ENCODE measurements at regions not wholly inside any gene's neighbourhood (a gene's known extent, or its start where the extent isn't known, plus 50 kb on each side); places are given as distances from the start of the nearest gene placed in this dataset.

- TF ChIP-seq POLR2A (IDR thresholded peaks at IDR 0.05) (no peak), POLR2AphosphoS5 (IDR thresholded peaks at IDR 0.05) (no peak), EP300 (IDR thresholded peaks at IDR 0.05; ENCODE audit: low read depth) (no peak)
- TF ChIP-seq, protein P1, sequence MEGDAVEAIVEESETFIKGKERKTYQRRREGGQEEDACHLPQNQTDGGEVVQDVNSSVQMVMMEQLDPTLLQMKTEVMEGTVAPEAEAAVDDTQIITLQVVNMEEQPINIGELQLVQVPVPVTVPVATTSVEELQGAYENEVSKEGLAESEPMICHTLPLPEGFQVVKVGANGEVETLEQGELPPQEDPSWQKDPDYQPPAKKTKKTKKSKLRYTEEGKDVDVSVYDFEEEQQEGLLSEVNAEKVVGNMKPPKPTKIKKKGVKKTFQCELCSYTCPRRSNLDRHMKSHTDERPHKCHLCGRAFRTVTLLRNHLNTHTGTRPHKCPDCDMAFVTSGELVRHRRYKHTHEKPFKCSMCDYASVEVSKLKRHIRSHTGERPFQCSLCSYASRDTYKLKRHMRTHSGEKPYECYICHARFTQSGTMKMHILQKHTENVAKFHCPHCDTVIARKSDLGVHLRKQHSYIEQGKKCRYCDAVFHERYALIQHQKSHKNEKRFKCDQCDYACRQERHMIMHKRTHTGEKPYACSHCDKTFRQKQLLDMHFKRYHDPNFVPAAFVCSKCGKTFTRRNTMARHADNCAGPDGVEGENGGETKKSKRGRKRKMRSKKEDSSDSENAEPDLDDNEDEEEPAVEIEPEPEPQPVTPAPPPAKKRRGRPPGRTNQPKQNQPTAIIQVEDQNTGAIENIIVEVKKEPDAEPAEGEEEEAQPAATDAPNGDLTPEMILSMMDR (IDR thresholded peaks at IDR 0.05): no peak
Observed at GRCh38 chr1:220322570-220322969, 50.3 kb upstream of the RAB3GAP2 start.
